PC-9 (cell line): ENCODE measurements at regions not wholly inside any gene's neighbourhood (a gene's known extent, or its start where the extent isn't known, plus 50 kb on each side); places are given as distances from the start of the nearest gene placed in this dataset.

Source experiments
- EZH2 ChIP-seq: fragments of 200-600 bp; sonication (generic); IDR thresholded peaks from 2 replicates; pipeline ENCODE4 v1.8.0; 2017; ENCODE audit warnings: antibody characterized with exemption, low read depth
- TF ChIP-seq, protein P1 (sequence below): fragments of 200-600 bp; sonication (generic); conservative IDR thresholded peaks from 2 replicates; pipeline ENCODE4 v1.6.1; 2017; ENCODE audit warnings: mixed run types, antibody characterized with exemption, mild to moderate bottlenecking, moderate library complexity

- TF ChIP-seq, protein P1, sequence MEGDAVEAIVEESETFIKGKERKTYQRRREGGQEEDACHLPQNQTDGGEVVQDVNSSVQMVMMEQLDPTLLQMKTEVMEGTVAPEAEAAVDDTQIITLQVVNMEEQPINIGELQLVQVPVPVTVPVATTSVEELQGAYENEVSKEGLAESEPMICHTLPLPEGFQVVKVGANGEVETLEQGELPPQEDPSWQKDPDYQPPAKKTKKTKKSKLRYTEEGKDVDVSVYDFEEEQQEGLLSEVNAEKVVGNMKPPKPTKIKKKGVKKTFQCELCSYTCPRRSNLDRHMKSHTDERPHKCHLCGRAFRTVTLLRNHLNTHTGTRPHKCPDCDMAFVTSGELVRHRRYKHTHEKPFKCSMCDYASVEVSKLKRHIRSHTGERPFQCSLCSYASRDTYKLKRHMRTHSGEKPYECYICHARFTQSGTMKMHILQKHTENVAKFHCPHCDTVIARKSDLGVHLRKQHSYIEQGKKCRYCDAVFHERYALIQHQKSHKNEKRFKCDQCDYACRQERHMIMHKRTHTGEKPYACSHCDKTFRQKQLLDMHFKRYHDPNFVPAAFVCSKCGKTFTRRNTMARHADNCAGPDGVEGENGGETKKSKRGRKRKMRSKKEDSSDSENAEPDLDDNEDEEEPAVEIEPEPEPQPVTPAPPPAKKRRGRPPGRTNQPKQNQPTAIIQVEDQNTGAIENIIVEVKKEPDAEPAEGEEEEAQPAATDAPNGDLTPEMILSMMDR: no peak
- TF ChIP-seq EZH2: no peak
Measured at GRCh38 chr4:62522273-62522672, 1322.1 kb downstream of the ADGRL3 start.
